ENCODE measurements at regions not wholly inside any gene's neighbourhood (a gene's known extent, or its start where the extent isn't known, plus 50 kb on each side); places are given as distances from the start of the nearest gene placed in this dataset.

- TF ChIP-seq MXI1 (conservative IDR thresholded peaks at IDR 0.05; ENCODE audit: poor library complexity, severe bottlenecking) (no peak), TAF1 (IDR thresholded peaks at IDR 0.05; ENCODE audit: low read depth) (no peak), POLR2AphosphoS5 (IDR thresholded peaks at IDR 0.05) (no peak), EP300 (conservative IDR thresholded peaks at IDR 0.05; ENCODE audit: poor library complexity, severe bottlenecking) (no peak), SMC3 (conservative IDR thresholded peaks at IDR 0.05; ENCODE audit: poor library complexity) (no peak), CTCF (IDR thresholded peaks at IDR 0.05; ENCODE audit: poor library complexity, severe bottlenecking) (no peak), REST (IDR thresholded peaks at IDR 0.05; ENCODE audit: borderline replicate concordance) (no peak), EZH2 (IDR thresholded peaks at IDR 0.05; ENCODE audit: borderline replicate concordance, insufficient read depth, low read length, poor library complexity, severe bottlenecking) (no peak), RAD21 (conservative IDR thresholded peaks at IDR 0.05) (no peak)
- Histone ChIP-seq H3F3A (ENCODE audit: insufficient read depth, low read length, poor library complexity, severe bottlenecking) (no peaks in the 10 kb centered on the region), H3K27ac (ENCODE audit: low read length) (no peak overlapping the region), H2AFZ (ENCODE audit: low read depth, low read length) (no peak overlapping the region), H4K20me1 (ENCODE audit: insufficient read depth) (no peaks in the 10 kb centered on the region), H3K9me2 (ENCODE audit: insufficient read depth, low read length) (no peaks in the 10 kb centered on the region), H3K4me3 (ENCODE audit: low read length) (no peak overlapping the region), H3K27me3 (ENCODE audit: insufficient read depth, low read depth, low read length) (no peaks in the 10 kb centered on the region), H3K9me3 (ENCODE audit: low read length) (no peaks in the 10 kb centered on the region), H3K9ac (ENCODE audit: low read length) (no peak overlapping the region), H3K36me3 (ENCODE audit: insufficient read depth, low read length) (no peaks in the 10 kb centered on the region), H3K79me2 (replicated peaks; ENCODE audit: insufficient read depth, low read length) (no peaks in the 10 kb centered on the region), H3K4me2 (ENCODE audit: low read length) (no peak overlapping the region)
Measured at GRCh38 chr13:77985866-77986636, 67.4 kb upstream of the EDNRB start.

- Histone ChIP-seq H4K20me1 (ENCODE audit: insufficient read depth) (no peaks in the 10 kb centered on the region), H3K9me3 (ENCODE audit: low read length) (no peaks in the 10 kb centered on the region), H3F3A (ENCODE audit: insufficient read depth, low read length, poor library complexity, severe bottlenecking) (no peaks in the 10 kb centered on the region), H3K27ac (ENCODE audit: low read length) (no peak overlapping the region), H3K27me3 (ENCODE audit: insufficient read depth, low read depth, low read length) (no peaks in the 10 kb centered on the region), H3K4me2 (ENCODE audit: low read length) (no peak overlapping the region), H3K36me3 (ENCODE audit: insufficient read depth, low read length) (no peaks in the 10 kb centered on the region), H3K9me2 (ENCODE audit: insufficient read depth, low read length) (no peaks in the 10 kb centered on the region), H3K9ac (ENCODE audit: low read length) (no peak overlapping the region), H3K4me3 (ENCODE audit: low read length) (no peak overlapping the region), H2AFZ (ENCODE audit: low read depth, low read length) (no peak overlapping the region), H3K79me2 (replicated peaks; ENCODE audit: insufficient read depth, low read length) (no peaks in the 10 kb centered on the region)
- no peak for TF ChIP-seq TAF1 (IDR thresholded peaks at IDR 0.05; ENCODE audit: low read depth)
- no peak for TF ChIP-seq MXI1 (conservative IDR thresholded peaks at IDR 0.05; ENCODE audit: poor library complexity, severe bottlenecking)
- no peak for TF ChIP-seq EZH2 (IDR thresholded peaks at IDR 0.05; ENCODE audit: borderline replicate concordance, insufficient read depth, low read length, poor library complexity, severe bottlenecking)
Measured at GRCh38 chr13:77981281-77981881, 62.8 kb upstream of the EDNRB start.

All from neural cell (in vitro differentiated cells).